Activated CD8-positive, alpha-beta memory T cell treated with anti-CD3 and anti-CD28 coated beads, Interleukin-2, amount 10 ng/mL, durations not matched to agents 7 days and 5 days (primary cell): ENCODE measurements at regions not wholly inside any gene's neighbourhood (a gene's known extent, or its start where the extent isn't known, plus 50 kb on each side); places are given as distances from the start of the nearest gene placed in this dataset.

ENCODE experiments used
- ATAC-seq: fragments of 150-1000 bp; cut with Tn5 transposase; one replicate; pipeline ENCODE4 v1.10.0; 2021; ENCODE audit warnings: moderate library complexity
- CTCF ChIA-PET: fragments of 350-600 bp; sonication (Branson Sonifier 250); formaldehyde crosslinking; loops from one replicate; lab custom pipeline; 2021; ENCODE audit warnings: antibody characterized with exemption; lab: Charles Lee
- DNase-seq: peaks from one replicate; pipeline ENCODE4 v3.0.0-alpha.2; 2020
- H3K27ac Mint-ChIP-seq: one replicate; pipeline ENCODE4 v1.8.0; 2021; ENCODE audit warnings: mild to moderate bottlenecking, mixed read lengths
- H3K27me3 Mint-ChIP-seq: one replicate; pipeline ENCODE4 v1.8.0; 2021; ENCODE audit warnings: mixed read lengths
- H3K36me3 Mint-ChIP-seq: one replicate; pipeline ENCODE4 v1.8.0; 2021; ENCODE audit warnings: mild to moderate bottlenecking, mixed read lengths
- H3K4me1 Mint-ChIP-seq: one replicate; pipeline ENCODE4 v1.8.0; 2021; ENCODE audit warnings: mixed read lengths
- H3K4me3 Mint-ChIP-seq: one replicate; pipeline ENCODE4 v1.8.0; 2021; ENCODE audit warnings: mild to moderate bottlenecking, moderate library complexity, mixed read lengths
- H3K9me3 Mint-ChIP-seq: one replicate; pipeline ENCODE4 v1.8.0; 2022; ENCODE audit warnings: low read depth, mixed read lengths

GRCh38 chr16:7221157-7221556, 111.5 kb upstream of the RBFOX1 start:
- Mint-ChIP-seq H3K27ac (no peak overlapping the region), H3K36me3 (no peaks in the 10 kb centered on the region), H3K4me3 (no peak overlapping the region), H3K4me1 (no peaks in the 10 kb centered on the region), H3K9me3 (peaks cover 29% of the 10 kb centered on the region), H3K27me3 (no peaks in the 10 kb centered on the region)
- DNase-seq (no peak), ATAC-seq (no peak)
- CTCF ChIA-PET: no interaction called here

- Mint-ChIP-seq H3K9me3 (peaks cover 34% of the 10 kb centered on the region), H3K27ac (no peak overlapping the region), H3K4me3 (no peak overlapping the region), H3K27me3 (no peaks in the 10 kb centered on the region), H3K36me3 (no peaks in the 10 kb centered on the region), H3K4me1 (no peaks in the 10 kb centered on the region)
- CTCF ChIA-PET: no interaction called here
- DNase-seq: no peak
- ATAC-seq: no peak
Measured at GRCh38 chr16:7218936-7219335, 113.7 kb upstream of the RBFOX1 start.

GRCh38 chr16:7217797-7218196, 114.8 kb upstream of the RBFOX1 start:
- Mint-ChIP-seq H3K36me3 (no peaks in the 10 kb centered on the region), H3K27ac (no peak overlapping the region), H3K4me1 (no peaks in the 10 kb centered on the region), H3K4me3 (no peak overlapping the region), H3K9me3 (peaks cover 36% of the 10 kb centered on the region), H3K27me3 (no peaks in the 10 kb centered on the region)
- no peak for ATAC-seq
- no peak for DNase-seq
- CTCF ChIA-PET: no interaction called here

GRCh38 chr16:7216719-7217118, 115.9 kb upstream of the RBFOX1 start:
- CTCF ChIA-PET: no interaction called here
- no peak overlapping the region for H3K27ac Mint-ChIP-seq
- H3K36me3 Mint-ChIP-seq: no peaks in the 10 kb centered on the region
- H3K4me1 Mint-ChIP-seq: no peaks in the 10 kb centered on the region
- H3K9me3 Mint-ChIP-seq: peaks cover 39% of the 10 kb centered on the region
- DNase-seq (no peak), ATAC-seq (no peak)
- H3K4me3 Mint-ChIP-seq: no peak overlapping the region
- H3K27me3 Mint-ChIP-seq: no peaks in the 10 kb centered on the region

GRCh38 chr16:7211781-7212180, 120.9 kb upstream of the RBFOX1 start:
- ATAC-seq: no peak
- CTCF ChIA-PET: no interaction called here

GRCh38 chr16:7209598-7209997, 123.0 kb upstream of the RBFOX1 start:
- Mint-ChIP-seq H3K4me1 (no peaks in the 10 kb centered on the region), H3K36me3 (no peaks in the 10 kb centered on the region), H3K27me3 (no peaks in the 10 kb centered on the region), H3K9me3 (peaks cover 25% of the 10 kb centered on the region), H3K4me3 (no peak overlapping the region), H3K27ac (no peak overlapping the region)
- no peak for ATAC-seq
- no peak for DNase-seq
- CTCF ChIA-PET: no interaction called here

More at GRCh38 chr16:7211781-7212180, 120.9 kb upstream of the RBFOX1 start:
- no peaks in the 10 kb centered on the region for H3K36me3 Mint-ChIP-seq
- no peak overlapping the region for H3K4me3 Mint-ChIP-seq
- H3K4me1 Mint-ChIP-seq: no peaks in the 10 kb centered on the region
- DNase-seq: no peak
- no peaks in the 10 kb centered on the region for H3K27me3 Mint-ChIP-seq
- H3K27ac Mint-ChIP-seq: no peak overlapping the region
- H3K9me3 Mint-ChIP-seq: peaks cover 31% of the 10 kb centered on the region

- ATAC-seq (no peak), DNase-seq (no peak)
- CTCF ChIA-PET: no interaction called here
- no peaks in the 10 kb centered on the region for H3K4me1 Mint-ChIP-seq
- no peak overlapping the region for H3K4me3 Mint-ChIP-seq
- no peak overlapping the region for H3K27ac Mint-ChIP-seq
- H3K27me3 Mint-ChIP-seq: no peaks in the 10 kb centered on the region
- H3K36me3 Mint-ChIP-seq: no peaks in the 10 kb centered on the region
- H3K9me3 Mint-ChIP-seq: peaks cover 20% of the 10 kb centered on the region
Measured at GRCh38 chr16:7206469-7206868, 126.2 kb upstream of the RBFOX1 start.

GRCh38 chr16:7200320-7200719, 132.3 kb upstream of the RBFOX1 start:
- no peak overlapping the region for H3K4me3 Mint-ChIP-seq
- CTCF ChIA-PET: no interaction called here
- no peak overlapping the region for H3K27ac Mint-ChIP-seq
- no peak for DNase-seq
- peaks cover 17% of the 10 kb centered on the region for H3K9me3 Mint-ChIP-seq
- no peaks in the 10 kb centered on the region for H3K27me3 Mint-ChIP-seq
- no peaks in the 10 kb centered on the region for H3K36me3 Mint-ChIP-seq
- no peaks in the 10 kb centered on the region for H3K4me1 Mint-ChIP-seq
- no peak for ATAC-seq

GRCh38 chr16:7185689-7186088, 147.0 kb upstream of the RBFOX1 start:
- Mint-ChIP-seq H3K36me3 (no peaks in the 10 kb centered on the region), H3K4me3 (no peak overlapping the region), H3K4me1 (no peaks in the 10 kb centered on the region), H3K27ac (no peak overlapping the region), H3K27me3 (no peaks in the 10 kb centered on the region), H3K9me3 (peaks cover 16% of the 10 kb centered on the region)
- ATAC-seq (no peak), DNase-seq (no peak)
- CTCF ChIA-PET: no interaction called here

GRCh38 chr16:7185165-7185564, 147.5 kb upstream of the RBFOX1 start:
- Mint-ChIP-seq H3K27me3 (no peaks in the 10 kb centered on the region), H3K36me3 (no peaks in the 10 kb centered on the region), H3K9me3 (peaks cover 17% of the 10 kb centered on the region), H3K4me3 (no peak overlapping the region), H3K4me1 (no peaks in the 10 kb centered on the region), H3K27ac (no peak overlapping the region)
- ATAC-seq (no peak), DNase-seq (no peak)
- CTCF ChIA-PET: no interaction called here

- CTCF ChIA-PET: no interaction called here
- Mint-ChIP-seq H3K27me3 (no peaks in the 10 kb centered on the region), H3K27ac (no peak overlapping the region), H3K4me3 (no peak overlapping the region), H3K36me3 (no peaks in the 10 kb centered on the region), H3K4me1 (no peaks in the 10 kb centered on the region), H3K9me3 (peaks cover 17% of the 10 kb centered on the region)
- DNase-seq (no peak), ATAC-seq (no peak)
Measured at GRCh38 chr16:7183768-7184167, 148.9 kb upstream of the RBFOX1 start.

- ATAC-seq: no peak
- CTCF ChIA-PET: no interaction called here
- no peak for DNase-seq
- Mint-ChIP-seq H3K27me3 (no peaks in the 10 kb centered on the region), H3K4me3 (no peak overlapping the region), H3K27ac (no peak overlapping the region), H3K36me3 (no peaks in the 10 kb centered on the region), H3K4me1 (no peaks in the 10 kb centered on the region), H3K9me3 (peaks cover 11% of the 10 kb centered on the region)
Measured at GRCh38 chr16:7182510-7183109, 150.0 kb upstream of the RBFOX1 start.

- Mint-ChIP-seq H3K4me3 (no peak overlapping the region), H3K36me3 (no peaks in the 10 kb centered on the region), H3K27me3 (no peaks in the 10 kb centered on the region), H3K9me3 (peaks cover 19% of the 10 kb centered on the region), H3K4me1 (no peaks in the 10 kb centered on the region), H3K27ac (no peak overlapping the region)
- CTCF ChIA-PET: no interaction called here
- DNase-seq (no peak), ATAC-seq (no peak)
Measured at GRCh38 chr16:7177875-7178274, 154.8 kb upstream of the RBFOX1 start.

GRCh38 chr16:7171151-7171550, 161.5 kb upstream of the RBFOX1 start:
- no peak overlapping the region for H3K27ac Mint-ChIP-seq
- DNase-seq (no peak), ATAC-seq (no peak)
- no peaks in the 10 kb centered on the region for H3K27me3 Mint-ChIP-seq
- CTCF ChIA-PET: no interaction called here
- H3K4me3 Mint-ChIP-seq: no peak overlapping the region
- peaks cover 15% of the 10 kb centered on the region for H3K9me3 Mint-ChIP-seq
- H3K4me1 Mint-ChIP-seq: no peaks in the 10 kb centered on the region
- H3K36me3 Mint-ChIP-seq: no peaks in the 10 kb centered on the region

- ATAC-seq: no peak
- Mint-ChIP-seq H3K27ac (no peak overlapping the region), H3K9me3 (peaks cover 16% of the 10 kb centered on the region), H3K4me3 (no peak overlapping the region), H3K36me3 (no peaks in the 10 kb centered on the region), H3K27me3 (no peaks in the 10 kb centered on the region), H3K4me1 (no peaks in the 10 kb centered on the region)
- DNase-seq: no peak
- CTCF ChIA-PET: no interaction called here
Measured at GRCh38 chr16:7167626-7168025, 165.0 kb upstream of the RBFOX1 start.
